Eye (tissue), 1 donor: ENCODE measurements at regions not wholly inside any gene's neighbourhood (a gene's known extent, or its start where the extent isn't known, plus 50 kb on each side); places are given as distances from the start of the nearest gene placed in this dataset.
"Not testable (repeated sequence)": the region's sequence is repeated elsewhere in the genome, so short reads cannot be mapped to it uniquely, and the experiment has no call there.

Experiments
- DNase-seq: peaks from one replicate; pipeline ENCODE4 v3.0.0-alpha.2; 2015

DNA sequence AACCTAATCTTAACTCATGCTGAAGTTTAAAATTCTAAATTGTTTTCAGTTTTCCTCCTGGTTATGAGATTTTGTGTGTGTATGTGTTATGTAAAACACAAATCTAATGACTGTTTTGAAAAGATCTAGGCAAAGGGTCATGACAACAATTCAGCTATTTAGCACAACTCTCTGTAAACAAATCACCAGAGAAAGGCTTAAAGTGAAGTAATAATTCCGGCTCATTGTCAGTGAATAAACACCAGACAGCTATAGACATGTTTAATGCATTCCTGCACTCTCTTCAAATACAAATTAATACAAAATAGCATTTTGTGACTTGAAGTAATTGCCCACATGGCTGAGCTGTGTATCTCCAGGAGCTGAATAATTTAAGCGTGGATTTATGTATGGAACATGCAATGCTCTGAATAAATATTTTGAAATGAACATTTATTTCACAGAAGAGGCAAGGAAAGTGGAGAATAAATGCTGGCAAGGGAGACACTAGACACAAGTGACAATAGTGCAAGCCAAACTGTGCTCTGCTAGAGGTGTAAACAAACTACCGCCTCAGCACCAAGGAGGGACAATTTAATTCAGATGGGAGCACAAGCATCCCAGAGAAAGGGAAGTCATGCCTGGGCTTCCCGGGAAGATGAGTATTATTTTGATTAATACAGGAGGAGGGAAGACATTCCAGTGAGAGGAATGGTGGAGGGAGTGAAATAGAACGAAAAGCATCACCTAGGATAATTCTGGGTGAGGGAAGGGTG lies 133.6 kb upstream of the XPO1 start:
- DNase-seq: peak; percentile 4

DNA sequence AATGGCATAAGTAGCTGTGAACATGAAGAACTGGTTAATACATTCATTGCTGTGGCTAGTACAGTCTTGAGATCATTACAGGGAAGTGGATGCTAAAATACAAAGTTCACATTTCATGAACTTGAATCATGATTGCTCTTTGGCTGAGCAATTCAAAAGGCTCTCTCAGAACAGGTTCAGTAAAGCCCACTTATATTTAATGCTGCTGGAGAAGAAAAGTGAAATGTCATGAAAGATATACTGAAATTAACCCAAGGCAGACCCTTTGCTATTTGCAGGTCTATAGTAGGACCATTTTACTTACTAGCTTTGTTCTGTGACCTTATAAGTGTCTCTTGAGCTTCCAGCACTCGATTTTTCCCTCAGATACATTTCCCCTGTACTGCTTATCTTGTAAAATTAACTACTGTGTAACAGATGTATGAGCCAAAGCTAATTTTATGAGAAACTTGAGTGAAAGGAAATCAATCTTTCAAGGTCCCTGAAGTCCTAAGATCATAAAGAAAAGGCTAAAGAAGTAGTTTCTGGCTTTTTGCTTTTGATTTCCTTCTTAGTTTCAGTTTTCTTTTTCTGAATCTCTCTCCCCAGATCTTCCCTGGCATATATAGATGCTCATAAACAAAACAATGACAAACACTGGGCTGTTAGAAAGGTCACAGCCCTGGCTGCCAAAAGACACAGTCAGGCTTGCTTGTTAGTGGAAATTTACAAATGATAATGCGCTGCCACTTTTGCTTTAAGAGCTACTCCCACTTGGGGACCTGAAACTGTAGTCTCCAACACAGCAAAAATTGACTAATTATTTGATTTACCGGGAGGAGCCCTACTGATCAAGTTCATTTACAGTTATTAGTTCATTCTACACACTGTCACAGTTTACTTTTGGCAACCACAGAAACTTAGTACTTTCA lies 132.7 kb upstream of the XPO1 start:
- peak; percentile 18 for DNase-seq

DNA sequence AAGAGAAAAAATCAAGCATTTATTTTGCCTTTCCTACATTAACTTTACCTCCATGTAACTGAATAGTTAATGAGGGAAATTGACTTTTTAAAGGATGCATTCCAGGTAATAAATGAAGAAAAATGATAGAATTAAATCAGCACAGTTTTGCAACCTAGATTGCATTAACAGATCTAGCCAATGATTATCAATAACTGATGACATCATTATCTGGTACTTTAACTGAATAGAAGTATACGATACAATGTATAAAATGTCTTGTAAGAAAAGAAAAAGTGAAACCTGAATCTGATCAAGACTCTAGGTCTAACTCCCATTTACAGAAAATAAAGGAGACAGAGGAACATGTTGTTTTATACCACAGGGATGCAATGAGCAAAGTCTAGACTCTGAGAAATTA lies 126.0 kb upstream of the XPO1 start:
- no peak for DNase-seq

DNA sequence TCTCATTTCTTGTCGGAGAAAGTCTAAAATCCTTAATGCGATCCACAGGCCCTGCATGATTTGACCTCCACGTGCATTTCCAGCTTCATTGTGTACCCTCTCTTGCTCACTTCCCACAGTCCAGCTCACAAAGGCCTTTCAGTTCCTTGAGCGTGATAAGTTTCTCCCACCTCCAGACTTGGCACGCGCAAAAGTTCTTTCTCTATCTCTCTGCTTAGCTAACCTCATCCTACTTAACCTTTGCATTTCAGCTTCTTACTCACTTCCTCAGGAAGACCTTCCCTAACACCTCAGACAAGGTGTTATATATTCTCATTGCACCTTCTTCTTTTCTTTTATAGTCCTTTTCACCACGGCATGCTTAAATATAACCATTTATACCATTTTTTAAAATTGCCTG lies 124.8 kb upstream of the XPO1 start:
- DNase-seq: no peak

DNA sequence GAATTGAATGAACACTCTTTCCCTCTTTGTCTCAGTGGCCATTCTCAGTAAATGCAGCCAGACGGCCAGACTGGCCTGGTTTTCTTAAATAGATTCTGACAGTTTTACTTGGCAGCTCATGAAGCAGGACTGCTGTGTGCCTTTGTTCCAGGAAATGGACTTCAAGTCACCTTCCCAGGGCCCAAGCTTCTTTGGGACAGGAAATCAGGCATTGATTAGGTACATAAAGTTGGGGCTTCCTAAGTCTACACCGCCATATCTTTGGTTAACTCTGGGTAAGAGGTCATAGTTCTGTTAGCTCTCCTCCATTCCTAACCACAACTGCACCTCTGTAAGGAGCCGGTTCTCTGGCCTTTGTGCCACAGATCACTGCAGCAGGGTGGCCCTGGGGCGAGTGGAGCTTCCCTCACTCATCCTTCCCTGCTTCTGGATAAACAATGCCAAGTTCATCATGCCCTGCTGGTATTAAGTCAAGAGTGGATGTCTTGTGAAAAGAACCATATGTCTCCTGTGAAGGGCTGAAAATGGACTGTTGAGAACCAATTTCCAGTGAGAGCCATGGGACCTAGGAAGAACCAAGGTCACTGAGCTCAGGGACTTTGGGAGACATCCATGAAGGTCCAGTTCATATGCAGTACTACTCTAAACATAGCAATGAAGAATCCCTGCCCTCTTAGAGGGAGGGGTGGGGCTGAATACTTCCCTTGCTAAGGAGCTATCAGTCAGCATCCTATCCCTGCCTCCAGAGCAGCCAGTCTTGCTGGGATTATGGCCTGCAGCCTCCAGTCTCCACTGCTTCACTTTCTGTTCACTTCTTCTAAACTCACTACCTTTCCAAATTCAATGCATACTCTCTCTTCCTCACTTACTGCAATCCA lies 122.6 kb upstream of the XPO1 start:
- DNase-seq: peak; percentile 6

DNA sequence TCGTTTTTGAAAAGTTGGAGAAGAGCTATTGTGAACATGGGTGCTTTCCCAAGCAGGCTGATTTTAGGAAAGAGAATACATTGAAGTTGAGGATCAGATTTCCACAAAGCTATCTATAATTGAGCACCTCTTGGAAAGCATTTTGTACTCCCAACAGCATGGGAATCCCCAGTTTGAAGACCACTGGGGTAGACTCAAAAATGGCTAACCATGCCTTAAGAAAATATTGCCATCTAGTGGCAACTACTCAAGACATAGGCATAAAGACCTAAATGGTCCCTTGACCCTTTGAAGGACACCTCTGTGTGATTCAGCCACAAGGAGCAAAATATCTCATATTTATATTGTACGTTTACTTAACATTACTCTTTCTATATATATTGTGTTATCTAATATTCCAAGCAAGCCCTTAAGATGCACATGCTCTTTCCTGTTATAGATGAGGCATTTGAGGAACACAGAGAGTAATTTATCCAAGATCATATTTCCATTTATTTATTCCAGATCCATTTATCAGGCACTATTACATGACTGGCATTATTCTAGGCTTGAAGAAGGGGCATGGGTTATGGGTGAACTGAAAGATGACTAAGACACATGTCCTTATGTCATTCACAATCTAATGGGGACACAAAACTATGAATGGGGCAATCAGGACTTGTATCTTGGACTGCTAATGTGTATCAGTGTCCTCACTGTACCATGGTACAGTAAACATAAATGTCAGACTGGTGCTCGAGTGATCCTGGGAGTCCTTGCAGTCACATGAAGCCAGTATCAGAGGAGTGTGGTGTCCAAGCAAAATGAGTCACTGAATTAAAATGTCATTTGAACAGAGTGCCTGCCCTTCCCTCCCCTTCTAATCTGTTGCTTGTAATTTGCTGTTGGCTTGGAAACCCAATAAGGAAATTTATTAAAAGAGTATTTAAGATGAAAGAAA lies 121.0 kb upstream of the XPO1 start:
- peak; percentile 33 for DNase-seq

DNA sequence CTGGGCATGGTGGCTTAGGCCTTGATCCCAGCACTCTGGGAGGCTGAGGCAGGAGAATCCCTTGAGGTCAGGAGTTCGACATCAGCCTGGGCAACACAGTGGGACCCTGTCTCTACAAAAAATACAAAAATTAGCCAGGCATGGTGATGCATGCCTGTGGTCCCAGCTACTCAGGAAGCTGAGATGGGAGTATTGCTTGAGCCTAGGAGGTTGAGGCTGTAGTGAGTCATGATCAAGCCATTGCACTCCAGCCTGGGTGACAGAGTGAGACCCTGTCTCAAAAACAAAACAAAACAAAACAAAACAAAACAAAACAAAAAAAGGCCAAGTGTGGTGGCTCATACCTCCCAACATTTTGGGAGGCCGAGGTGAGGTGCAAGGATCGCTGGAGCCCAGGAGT lies 111.8 kb upstream of the XPO1 start:
- not testable (repeated sequence) for DNase-seq

DNA sequence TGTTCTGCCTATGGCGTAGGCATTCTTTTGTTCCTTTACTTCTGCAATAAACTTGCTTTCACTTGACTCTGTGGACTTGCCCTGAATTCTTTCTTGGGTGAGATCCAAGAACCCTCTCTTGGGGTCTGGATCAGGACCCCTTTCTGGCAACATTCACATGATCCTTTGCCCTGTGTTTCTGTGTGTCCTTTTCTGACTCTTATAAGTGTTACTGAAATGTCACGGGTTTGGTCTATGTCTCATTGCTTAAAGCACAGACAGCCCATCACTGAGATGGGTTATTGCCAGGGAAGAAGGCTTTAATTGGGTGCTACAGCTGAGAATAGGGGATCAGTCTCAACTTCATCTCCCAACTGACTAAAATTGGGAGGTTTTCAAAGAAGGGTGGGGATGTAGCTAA lies 110.9 kb upstream of the XPO1 start:
- DNase-seq: no peak

DNA sequence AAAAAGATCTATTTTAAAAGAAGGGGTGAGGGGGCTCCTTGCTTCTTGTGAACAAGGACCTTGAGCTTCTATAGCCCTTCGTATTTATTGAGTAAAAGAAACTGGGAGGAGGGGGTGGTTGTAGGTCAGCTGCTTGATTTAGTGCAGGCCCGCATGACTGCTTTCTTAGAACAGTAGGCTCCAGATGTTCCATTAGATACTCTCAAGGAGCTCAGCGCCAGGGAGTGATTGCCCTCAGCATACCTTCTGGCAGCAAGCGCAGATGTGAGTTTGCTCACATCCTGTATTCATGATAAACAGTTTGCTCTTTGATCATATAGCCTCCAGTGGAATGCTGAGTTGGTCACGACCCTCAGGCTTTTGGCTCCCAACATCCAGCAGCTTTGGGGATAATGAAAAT lies 108.9 kb upstream of the XPO1 start:
- DNase-seq: no peak

DNA sequence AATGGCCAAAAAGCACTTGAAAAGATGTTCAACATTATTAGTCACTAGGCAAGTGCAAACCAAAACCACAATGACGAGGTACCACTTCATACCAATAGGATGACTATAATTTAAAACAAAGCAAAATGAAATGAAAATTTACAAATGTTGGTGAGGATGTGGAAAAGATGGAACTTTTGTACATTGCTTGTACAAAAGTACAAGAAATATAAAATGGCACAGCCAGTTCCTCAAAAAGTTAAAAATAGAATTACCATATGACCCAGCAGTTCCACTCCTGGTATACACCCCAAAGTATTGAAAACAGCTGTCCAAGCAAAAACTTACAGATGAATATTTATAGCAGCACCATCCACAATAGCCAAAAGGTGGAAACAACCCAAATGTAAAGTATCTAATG lies 107.8 kb upstream of the XPO1 start:
- no peak for DNase-seq

DNA sequence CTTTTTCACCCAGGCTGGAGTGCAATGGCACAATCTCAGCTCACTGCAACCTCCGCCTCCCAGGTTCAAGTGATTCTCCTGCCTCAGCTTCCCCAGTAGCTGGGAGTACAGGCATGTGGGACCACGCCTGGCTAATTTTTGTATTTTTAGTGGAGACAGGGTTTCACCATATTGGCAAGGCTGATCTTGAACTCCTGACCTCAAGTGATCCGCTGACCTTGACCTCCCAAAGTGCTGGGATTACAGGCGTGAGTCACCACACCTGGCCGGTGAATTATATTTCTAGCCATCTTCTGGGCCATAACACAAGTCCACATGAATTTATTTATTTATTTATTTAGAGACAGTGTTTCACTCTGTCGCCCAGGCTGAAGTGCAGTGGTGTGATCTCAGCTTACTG lies 105.0 kb upstream of the XPO1 start:
- not testable (repeated sequence) for DNase-seq

DNA sequence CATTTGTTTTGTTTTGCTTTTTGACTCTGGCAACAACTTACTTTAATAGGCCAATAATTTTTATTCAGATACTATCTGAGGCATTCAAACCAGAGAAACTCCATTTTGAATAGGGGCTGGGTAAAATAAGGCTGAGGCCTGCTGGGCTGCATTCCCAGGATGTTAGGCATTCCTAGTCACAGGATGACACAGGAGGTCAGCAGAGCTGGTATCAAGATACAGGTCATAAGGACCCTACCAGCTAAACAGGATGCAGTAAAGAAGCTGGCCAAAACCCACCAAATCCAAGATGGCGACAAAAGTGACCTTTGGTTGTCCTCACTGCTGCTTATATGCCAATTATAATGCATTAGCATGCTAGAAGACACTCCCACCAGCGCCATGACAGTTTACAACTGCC lies 102.2 kb upstream of the XPO1 start:
- no peak for DNase-seq

DNA sequence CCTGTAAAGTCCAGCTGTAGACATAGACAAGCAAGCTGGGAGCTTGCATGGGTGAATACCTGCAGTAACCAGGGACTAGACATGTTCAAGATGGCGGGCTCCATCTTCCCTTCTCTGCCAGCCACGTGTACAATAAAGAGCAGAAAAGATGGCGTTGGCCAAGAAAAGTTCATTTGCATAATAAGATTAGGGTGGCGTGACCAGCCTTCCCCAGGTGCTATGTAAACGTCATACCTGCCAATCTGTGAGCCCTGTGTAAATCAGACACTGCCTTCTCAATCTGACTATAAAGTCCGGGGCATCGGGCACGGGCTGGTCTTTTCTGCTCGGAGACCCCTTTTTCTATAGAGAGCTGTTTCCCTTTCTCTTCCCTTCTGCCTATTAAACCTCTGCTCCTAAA lies 101.6 kb upstream of the XPO1 start:
- no peak for DNase-seq

DNA sequence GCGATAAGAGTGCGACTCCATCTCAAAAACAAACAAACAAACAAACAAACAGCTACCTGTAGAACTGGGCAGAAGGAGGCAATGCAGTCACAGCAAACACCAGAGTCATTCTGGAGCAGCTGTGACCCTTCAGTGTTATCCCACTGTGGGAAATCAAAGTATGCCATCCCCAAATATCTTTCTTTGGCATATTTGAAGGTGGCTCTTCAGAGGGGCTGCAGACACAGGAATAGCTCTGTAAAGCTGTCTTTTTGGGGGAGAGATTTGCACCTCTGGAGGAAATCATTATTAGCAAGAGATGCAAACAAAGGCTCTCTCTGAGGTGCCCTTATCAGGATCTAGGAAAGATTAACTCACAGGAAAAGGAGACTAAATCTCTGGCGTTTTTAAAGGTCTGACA lies 98.5 kb upstream of the XPO1 start:
- DNase-seq: no peak

DNA sequence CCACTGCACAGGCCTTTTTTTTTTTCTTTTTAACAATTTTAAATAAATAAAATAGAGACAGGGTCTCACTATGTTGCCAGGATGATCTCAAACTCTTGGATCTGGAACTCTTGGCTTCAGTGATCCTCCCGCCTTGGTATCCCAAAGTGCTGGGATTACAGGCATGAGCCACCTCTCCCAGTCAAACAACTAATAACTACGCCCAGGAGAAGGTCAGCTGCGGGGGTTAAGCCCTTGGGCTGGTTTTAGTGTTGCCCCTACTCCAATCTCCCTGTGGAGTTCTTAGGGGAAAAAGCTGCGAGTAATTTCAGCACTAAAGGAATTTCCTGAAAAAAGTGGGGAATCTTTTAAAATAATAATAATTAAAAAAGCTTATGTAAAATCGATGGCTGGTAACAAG lies 96.4 kb upstream of the XPO1 start:
- DNase-seq: no peak

DNA sequence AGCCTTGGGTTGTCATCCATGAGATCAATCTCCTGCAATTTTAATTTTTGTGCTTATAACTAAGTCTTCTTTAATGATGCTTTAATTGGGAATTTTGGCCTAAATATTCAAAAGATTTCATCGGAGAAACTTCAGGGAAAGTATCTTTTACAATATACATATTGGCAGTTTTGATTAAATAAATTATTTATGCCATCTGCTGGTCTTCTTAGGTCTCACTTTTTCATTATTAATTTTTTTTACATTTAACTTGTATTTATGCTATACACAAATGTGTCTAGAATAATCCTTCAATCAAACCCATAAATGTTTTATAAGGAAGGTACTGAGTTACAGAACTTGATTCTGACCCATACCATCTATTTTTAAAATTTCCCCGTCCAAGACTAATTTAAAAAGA lies 95.1 kb upstream of the XPO1 start:
- DNase-seq: no peak

DNA sequence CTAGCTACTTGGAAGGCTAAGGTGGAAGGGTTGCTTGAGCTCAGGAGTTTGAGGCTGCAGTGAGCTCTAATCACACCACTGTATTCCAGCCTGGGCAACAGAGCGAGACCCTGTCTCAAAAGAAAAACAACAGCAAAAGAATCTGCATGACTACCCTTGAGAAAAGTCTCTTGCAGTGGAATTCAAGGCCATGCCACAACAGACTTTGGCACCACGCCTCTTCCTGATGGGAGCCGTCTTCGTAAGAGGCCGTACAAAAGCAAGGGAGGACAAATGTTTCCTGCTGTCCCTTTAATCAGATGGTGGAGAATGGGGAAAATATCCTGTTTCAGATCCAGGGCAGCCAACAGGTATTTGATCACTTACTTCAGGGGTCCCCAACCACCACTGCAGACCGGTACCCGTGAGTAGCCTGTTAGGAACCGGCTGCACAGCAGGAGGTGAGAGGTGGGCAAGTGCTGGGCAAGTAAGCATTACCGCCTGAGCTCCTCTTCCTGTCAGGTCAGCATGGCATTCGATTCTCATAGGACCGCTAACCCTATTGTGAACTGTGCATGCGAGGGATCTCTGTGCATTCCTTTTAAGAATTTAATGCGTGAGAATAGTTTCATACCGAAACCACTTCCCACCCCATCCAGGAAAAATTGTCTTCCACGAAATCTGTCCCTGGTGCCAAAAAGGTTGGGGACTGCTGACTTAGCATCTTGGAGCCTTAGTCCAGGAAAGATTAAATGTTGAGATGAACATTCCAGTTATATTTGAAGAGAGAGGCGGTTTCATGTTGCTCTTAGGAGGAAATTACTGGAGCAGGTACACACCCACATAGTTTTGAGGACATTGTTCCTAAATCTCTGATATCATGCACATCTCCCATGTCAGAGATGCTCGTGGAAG lies 94.4 kb upstream of the XPO1 start:
- peak; percentile 1 for DNase-seq

DNA sequence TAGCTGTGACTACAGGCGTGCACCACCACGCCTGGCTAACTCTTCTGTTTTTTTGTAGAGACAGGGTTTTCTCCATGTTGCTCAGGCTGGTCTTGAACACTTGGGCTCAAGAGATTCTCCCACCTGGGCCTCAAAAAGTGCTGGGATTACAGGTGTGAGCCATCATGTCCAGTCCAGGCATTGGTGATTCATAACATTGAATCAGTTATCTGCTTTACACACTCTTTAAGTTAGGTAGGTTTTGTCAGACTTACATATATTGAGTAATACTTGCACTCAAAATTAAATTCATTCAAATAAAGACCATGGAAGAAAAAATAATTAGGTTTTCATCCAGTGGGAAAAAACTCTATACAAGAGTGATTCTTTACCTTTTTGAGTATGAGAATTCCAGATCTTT lies 93.2 kb upstream of the XPO1 start:
- DNase-seq: no peak

DNA sequence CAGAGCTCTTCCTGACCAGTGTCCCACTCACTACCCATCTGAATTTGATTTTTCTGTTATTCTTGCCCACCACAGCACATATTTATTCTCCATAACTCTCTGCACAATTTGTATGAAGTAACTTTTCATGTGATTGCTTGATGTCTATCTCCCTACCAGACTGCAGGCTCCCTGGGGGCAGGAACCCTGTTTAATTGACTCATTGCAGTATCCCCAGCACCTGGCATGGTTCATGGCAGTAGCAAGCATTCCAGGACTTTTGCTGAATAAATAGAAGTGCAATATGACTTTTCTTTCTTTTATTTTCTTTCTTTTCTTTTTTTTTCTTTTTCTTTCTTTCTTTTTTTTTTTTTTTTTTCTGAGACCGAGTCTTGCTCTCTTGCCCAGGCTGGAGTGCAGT lies 88.7 kb upstream of the XPO1 start:
- DNase-seq: no peak

DNA sequence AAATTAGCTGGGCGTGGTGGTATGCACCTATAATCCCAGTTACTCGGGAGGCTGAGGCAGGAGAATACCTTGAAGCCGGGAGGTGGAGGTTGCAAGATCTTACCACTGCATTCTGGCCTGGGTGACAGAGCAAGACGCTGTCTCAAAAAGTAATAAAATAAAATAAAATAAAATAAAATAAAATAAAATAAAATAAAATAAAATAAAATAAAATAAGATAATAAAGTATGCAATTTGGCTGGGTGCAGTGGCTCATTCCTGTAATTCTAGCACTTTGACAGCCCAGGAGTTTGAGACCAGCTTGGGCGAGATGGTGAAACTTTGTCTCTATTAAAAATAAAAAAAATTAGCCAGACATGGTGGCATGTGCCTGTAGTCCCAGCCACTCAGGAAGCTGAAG lies 85.6 kb upstream of the XPO1 start:
- DNase-seq: no peak
